Body of pancreas (tissue), 4 donors: ENCODE measurements at regions not wholly inside any gene's neighbourhood (a gene's known extent, or its start where the extent isn't known, plus 50 kb on each side); places are given as distances from the start of the nearest gene placed in this dataset.

Source experiments
- CTCF ChIP-seq, 7 experiments: fragments of 450-650 bp in 4 of 7; fragments of 200-600 bp in 3 of 7; sonication (generic) in 3 of 7; IDR thresholded peaks; one replicate each; pipeline ENCODE4 v1.5.1; 2016 to 2019; ENCODE audit warnings: antibody characterized with exemption in 7 of 7
- POLR2A ChIP-seq, 3 donors: fragments of 450-650 bp; IDR thresholded peaks; one replicate each; pipeline ENCODE4 v1.6.1; 2016; ENCODE audit warnings: antibody characterized with exemption in 3 of 3, mild to moderate bottlenecking in 2 of 3

DNA sequence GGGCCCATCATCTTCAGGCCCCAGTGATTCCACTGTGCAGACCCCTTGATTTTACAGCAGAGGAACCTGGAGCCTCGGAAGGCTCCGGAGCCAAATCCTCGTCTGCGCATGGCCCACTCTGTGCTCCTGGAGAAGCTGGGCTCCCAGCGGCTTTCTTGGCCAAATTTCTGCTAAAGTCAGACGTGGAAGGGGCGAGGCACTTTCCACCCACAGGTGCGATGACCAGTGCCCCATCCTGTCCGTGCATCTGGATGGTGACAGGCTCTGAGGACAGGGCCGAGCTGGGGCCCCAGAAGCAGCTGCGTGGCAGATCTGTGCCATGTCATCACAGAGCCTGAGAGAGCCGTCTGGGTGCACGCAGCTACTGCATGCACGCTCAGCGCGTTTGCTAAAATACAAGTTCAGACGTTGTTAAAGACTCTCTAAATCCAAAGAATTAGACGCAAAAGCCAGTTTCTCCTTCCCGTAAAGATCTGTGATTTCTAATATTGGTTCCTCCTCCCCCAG, 57.2 kb downstream of the JAKMIP3 start:
- TF ChIP-seq CTCF (IDR thresholded peaks at IDR 0.05) = no peak
- TF ChIP-seq POLR2A (IDR thresholded peaks at IDR 0.05) = no peak
